GM10266 (cell line): ENCODE measurements at regions not wholly inside any gene's neighbourhood (a gene's known extent, or its start where the extent isn't known, plus 50 kb on each side); places are given as distances from the start of the nearest gene placed in this dataset.
"Not testable (repeated sequence)": the region's sequence is repeated elsewhere in the genome, so short reads cannot be mapped to it uniquely, and the experiment has no call there.

Experiments used
- DNase-seq: peaks from one replicate; pipeline ENCODE4 v3.0.0; 2012; ENCODE audit errors: extremely low spot score
- CTCF ChIP-seq: IDR thresholded peaks from 2 replicates; pipeline ENCODE4 v1.5.1; 2012; ENCODE audit warnings: mild to moderate bottlenecking, low read depth; ENCODE audit not compliant: control insufficient read depth, insufficient read depth; ENCODE audit errors: missing control alignments

GRCh38 chr6:102911571-102911970 lies 1518.1 kb downstream of the GRIK2 start:
- DNase-seq: no peak
- no peak for TF ChIP-seq CTCF

DNA sequence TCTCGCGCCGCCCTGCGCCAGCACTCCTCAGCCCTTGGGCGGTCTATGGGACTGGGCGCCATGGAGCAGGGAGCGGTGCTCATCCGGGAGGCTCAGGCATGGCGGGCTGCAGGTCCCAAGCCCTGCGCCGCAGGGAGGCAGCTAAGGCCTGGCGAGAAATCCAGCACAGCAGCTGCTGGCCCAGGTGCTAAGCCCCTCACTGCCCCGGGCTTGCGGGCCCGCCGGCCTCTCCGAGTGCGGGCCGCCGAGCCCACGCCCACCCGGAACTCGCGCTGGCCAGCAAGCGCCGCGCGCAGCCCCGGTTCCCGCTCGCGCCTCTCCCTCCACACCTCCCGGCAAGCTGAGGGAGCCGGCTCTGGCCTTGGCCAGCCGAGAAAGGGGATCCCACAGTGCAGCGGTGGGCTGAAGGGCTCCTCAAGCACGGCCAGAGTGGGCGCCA lies 1517.2 kb downstream of the GRIK2 start:
- DNase-seq: not testable (repeated sequence)

DNA sequence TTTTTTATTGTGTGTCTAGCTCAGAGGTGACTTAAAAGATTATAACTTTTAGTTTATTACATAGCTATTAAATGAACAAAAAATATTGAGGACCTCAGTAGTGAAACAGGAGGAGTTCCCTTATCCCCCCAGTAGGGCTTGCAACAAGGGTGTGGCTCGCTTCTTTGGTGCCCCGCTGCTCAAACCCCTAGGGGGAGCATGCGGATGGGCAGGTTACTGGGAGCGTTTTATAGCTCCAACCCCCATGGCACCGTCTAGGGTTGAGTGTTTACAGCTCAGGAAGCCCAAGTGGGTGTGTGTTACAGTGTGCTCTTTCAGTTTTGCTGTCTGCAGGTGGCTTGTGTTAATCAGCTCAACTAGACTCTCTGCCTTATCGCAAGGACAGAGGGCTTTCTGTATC lies 1513.7 kb downstream of the GRIK2 start:
- no peak for TF ChIP-seq CTCF
- DNase-seq: no peak

DNA sequence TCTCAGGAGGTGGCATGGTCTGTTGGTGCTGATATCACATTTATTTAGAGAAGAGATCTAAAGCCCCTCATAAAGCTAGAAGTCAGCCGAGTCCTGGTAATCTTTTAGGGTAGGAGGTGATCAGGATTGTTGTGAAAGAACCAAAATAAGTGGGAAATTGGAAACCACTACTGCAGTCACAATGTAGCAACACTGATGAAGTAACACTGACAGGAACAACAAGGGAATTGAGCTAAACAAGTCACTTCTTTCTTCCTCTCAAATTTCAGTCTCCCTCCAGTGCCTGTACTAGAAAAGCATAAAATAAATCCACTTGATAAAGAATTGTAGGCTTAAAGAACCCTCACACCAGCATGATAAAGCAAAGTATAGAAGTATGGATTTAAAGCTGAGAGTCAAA lies 1509.0 kb downstream of the GRIK2 start:
- DNase-seq: no peak
- TF ChIP-seq CTCF: no peak

DNA sequence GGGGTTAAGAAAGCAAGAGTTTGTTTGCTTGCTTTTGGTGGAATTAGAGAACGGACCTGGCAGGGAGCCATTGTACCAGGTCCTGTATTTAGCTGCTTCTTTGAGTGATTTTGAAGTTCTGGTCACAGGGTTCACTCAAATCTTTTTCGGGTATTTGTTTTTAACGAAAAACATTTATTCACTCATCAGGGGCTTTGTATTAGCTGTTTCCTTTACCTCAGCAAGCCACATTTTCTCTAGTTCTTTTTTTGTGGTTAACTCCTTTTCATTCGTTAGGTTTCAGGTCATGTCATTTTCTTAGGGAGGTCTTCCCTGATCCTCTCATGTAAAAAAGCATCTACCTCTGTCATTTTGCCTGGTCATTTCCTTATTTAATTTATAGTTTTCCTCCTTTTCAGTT lies 1502.2 kb downstream of the GRIK2 start:
- no peak for DNase-seq
- no peak for TF ChIP-seq CTCF

DNA sequence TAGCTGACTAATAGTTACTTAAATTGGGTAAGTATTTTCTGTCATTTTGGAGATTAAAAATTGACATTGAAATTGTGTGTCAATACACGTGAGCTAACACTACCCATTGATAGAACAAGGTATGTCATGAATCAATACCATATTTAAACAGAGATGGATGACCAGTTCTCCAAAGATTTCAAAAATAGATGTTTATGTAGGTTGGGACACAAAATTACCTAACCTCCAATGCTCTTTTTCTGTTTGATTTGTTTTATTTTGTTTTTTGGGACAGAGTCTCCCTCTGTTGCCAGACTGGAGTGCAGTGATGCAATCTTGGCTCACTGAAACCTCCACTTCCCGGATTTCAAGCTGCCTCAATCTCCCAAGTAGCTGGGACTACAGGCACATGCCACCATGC lies 1491.7 kb downstream of the GRIK2 start:
- no peak for TF ChIP-seq CTCF
- DNase-seq: no peak

GRCh38 chr6:102853249-102853955 lies 1459.9 kb downstream of the GRIK2 start:
- no peak for TF ChIP-seq CTCF
- DNase-seq: no peak

DNA sequence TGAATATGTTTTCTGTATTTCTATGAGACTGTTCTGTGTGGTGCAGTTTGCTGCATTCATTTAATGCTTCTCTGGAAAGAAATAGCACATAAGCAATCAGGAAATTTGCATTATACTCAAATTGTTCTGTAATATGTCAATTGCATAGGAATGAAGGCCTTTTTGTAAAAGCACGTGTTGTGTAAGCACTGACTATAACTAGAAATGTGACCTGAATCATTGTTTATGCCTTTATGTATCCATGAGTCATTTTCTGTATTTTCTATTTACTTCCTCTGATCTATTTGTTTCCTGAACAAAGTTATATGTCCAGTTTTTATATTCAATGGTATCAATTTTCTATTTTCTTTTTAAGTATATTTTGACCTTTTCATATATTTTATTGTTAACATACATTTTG lies 1455.3 kb downstream of the GRIK2 start:
- no peak for DNase-seq
- no peak for TF ChIP-seq CTCF
